OCI-LY7 (cell line): ENCODE measurements at regions not wholly inside any gene's neighbourhood (a gene's known extent, or its start where the extent isn't known, plus 50 kb on each side); places are given as distances from the start of the nearest gene placed in this dataset.

Source experiments
- EZH2phosphoT487 ChIP-seq: fragments of 200-600 bp; sonication (generic); IDR thresholded peaks from 2 replicates; pipeline ENCODE4 v1.6.1; 2018; ENCODE audit warnings: low read depth, borderline replicate concordance, mild to moderate bottlenecking, mixed run types, antibody characterized with exemption, low read length, moderate library complexity, mixed read lengths
- TF ChIP-seq, protein P1 (sequence below): fragments of 200-600 bp; sonication (generic); conservative IDR thresholded peaks from 2 replicates; pipeline ENCODE4 v1.5.1; 2014; ENCODE audit warnings: mild to moderate bottlenecking, antibody characterized with exemption, low read length, moderate library complexity, mixed read lengths

GRCh38 chr16:54431997-54432896 lies 145.7 kb upstream of the IRX3 start:
- TF ChIP-seq, protein P1, sequence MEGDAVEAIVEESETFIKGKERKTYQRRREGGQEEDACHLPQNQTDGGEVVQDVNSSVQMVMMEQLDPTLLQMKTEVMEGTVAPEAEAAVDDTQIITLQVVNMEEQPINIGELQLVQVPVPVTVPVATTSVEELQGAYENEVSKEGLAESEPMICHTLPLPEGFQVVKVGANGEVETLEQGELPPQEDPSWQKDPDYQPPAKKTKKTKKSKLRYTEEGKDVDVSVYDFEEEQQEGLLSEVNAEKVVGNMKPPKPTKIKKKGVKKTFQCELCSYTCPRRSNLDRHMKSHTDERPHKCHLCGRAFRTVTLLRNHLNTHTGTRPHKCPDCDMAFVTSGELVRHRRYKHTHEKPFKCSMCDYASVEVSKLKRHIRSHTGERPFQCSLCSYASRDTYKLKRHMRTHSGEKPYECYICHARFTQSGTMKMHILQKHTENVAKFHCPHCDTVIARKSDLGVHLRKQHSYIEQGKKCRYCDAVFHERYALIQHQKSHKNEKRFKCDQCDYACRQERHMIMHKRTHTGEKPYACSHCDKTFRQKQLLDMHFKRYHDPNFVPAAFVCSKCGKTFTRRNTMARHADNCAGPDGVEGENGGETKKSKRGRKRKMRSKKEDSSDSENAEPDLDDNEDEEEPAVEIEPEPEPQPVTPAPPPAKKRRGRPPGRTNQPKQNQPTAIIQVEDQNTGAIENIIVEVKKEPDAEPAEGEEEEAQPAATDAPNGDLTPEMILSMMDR = no peak
- no peak for TF ChIP-seq EZH2phosphoT487
